AG04449 (cell line): ENCODE measurements at regions not wholly inside any gene's neighbourhood (a gene's known extent, or its start where the extent isn't known, plus 50 kb on each side); places are given as distances from the start of the nearest gene placed in this dataset.

ENCODE experiments used
- CTCF ChIA-PET: fragments of 350-600 bp; formaldehyde crosslinking; extraction: SDS; loops from one replicate; lab custom pipeline; 2021; ENCODE audit warnings: antibody characterized with exemption; lab: Yijun Ruan, JAX
- POLR2A ChIA-PET: fragments of 400-600, 350-600 bp; formaldehyde crosslinking; extraction: SDS; loops from one replicate; lab custom pipeline; 2020; ENCODE audit warnings: antibody characterized with exemption, inconsistent platforms; lab: Yijun Ruan, JAX
- DNase-seq: peaks from one replicate; pipeline ENCODE4 v3.0.0-alpha.2; 2010; ENCODE audit warnings: low read depth, low spot score
- H3K4me3 ChIP-seq: 2 replicates; pipeline ENCODE4 v1.5.1; 2011; ENCODE audit warnings: low read depth, mild to moderate bottlenecking, control low read depth, low read length
- CTCF ChIP-seq: IDR thresholded peaks from one replicate; pipeline ENCODE4 v1.5.1; 2011; ENCODE audit warnings: mild to moderate bottlenecking, moderate library complexity, low read length, control low read depth, inconsistent platforms; ENCODE audit not compliant: insufficient read depth; ENCODE audit errors: missing control alignments

- no peak for TF ChIP-seq CTCF
- CTCF ChIA-PET: no interaction called here
- no peak overlapping the region for H3K4me3 ChIP-seq
- DNase-seq: no peak
- POLR2A ChIA-PET: no interaction called here
Measured at GRCh38 chr9:6098431-6098830, 83.0 kb upstream of the RANBP6 start.

GRCh38 chr9:6096821-6097220 is 81.4 kb upstream of the RANBP6 start:
- CTCF ChIA-PET: no interaction called here
- no peak for TF ChIP-seq CTCF
- POLR2A ChIA-PET: no interaction called here
- H3K4me3 ChIP-seq: no peak overlapping the region
- no peak for DNase-seq

GRCh38 chr9:6090277-6091210 is 75.1 kb upstream of the RANBP6 start:
- POLR2A ChIA-PET: no interaction called here
- no peak overlapping the region for H3K4me3 ChIP-seq
- CTCF ChIA-PET: no interaction called here
- no peak for TF ChIP-seq CTCF
- no peak for DNase-seq

- no peak for DNase-seq
- H3K4me3 ChIP-seq: no peak overlapping the region
- ChIA-PET POLR2A (no interaction called here), CTCF (interaction anchor here (1.2 kb wide), 1 partner anchor 217 kb away, joined by 3 read pairs; no protein-coding TSS in a partner anchor)
- TF ChIP-seq CTCF: no peak
Measured at GRCh38 chr9:6089300-6089699, 73.9 kb upstream of the RANBP6 start.

- DNase-seq: no peak
- TF ChIP-seq CTCF: no peak
- ChIA-PET POLR2A (no interaction called here), CTCF (no interaction called here)
- no peak overlapping the region for H3K4me3 ChIP-seq
Measured at GRCh38 chr9:6086006-6086655, 70.7 kb upstream of the RANBP6 start.

- no peak for TF ChIP-seq CTCF
- POLR2A ChIA-PET: no interaction called here
- DNase-seq: no peak
- peak overlapping the region; percentile 49 for H3K4me3 ChIP-seq
- CTCF ChIA-PET: no interaction called here
Measured at GRCh38 chr9:6080154-6080716, 64.8 kb upstream of the RANBP6 start.
